Fibroblast of lung (primary cell): ENCODE measurements at regions not wholly inside any gene's neighbourhood (a gene's known extent, or its start where the extent isn't known, plus 50 kb on each side); places are given as distances from the start of the nearest gene placed in this dataset.
A peak's percentile ranks its signal among the peaks of the same experiment; 100 is the strongest.

Experiments
- DNase-seq, 2 donors: peaks; one replicate each; pipeline versions ENCODE4 v3.0.0 to v3.0.0-alpha.2; 2010; ENCODE audit warnings: low read depth in 2 of 2
- H2AFZ ChIP-seq: 2 replicates; pipeline ENCODE4 v1.5.1; 2012; ENCODE audit warnings: low read length, control low read depth, inconsistent platforms
- H3K27ac ChIP-seq: 2 replicates; pipeline ENCODE4 v1.5.1; 2011; ENCODE audit warnings: low read length, control low read depth; ENCODE audit not compliant: insufficient read depth
- H3K27me3 ChIP-seq: 2 replicates; pipeline ENCODE4 v1.5.1; 2011; ENCODE audit warnings: mild to moderate bottlenecking, low read length; ENCODE audit not compliant: control insufficient read depth, insufficient read depth
- H3K36me3 ChIP-seq: 2 replicates; pipeline ENCODE4 v1.5.1; 2011; ENCODE audit warnings: low read length; ENCODE audit not compliant: control insufficient read depth, insufficient read depth
- H3K4me1 ChIP-seq: 2 replicates; pipeline ENCODE4 v1.5.1; 2011; ENCODE audit warnings: low read length; ENCODE audit not compliant: control insufficient read depth, insufficient read depth; ENCODE audit errors: extremely low read depth
- H3K4me2 ChIP-seq: 2 replicates; pipeline ENCODE4 v1.5.1; 2011; ENCODE audit warnings: low read length, control low read depth; ENCODE audit not compliant: insufficient read depth; ENCODE audit errors: extremely low read depth
- H3K4me3 ChIP-seq, 4 experiments: fragments of 200-600 bp in 1 of 4; sonication (generic) in 1 of 4; replicated peaks in 1 of 4; 2 replicates each; pipeline ENCODE4 v1.5.1; 2011 to 2016; ENCODE audit warnings: low read length in 4 of 4, low read depth in 3 of 4, mild to moderate bottlenecking in 3 of 4, control low read depth in 2 of 4, inconsistent platforms in 1 of 4, mixed read lengths in 1 of 4; ENCODE audit not compliant: insufficient read depth in 1 of 4; ENCODE audit errors: control extremely low read depth in 1 of 4
- H3K79me2 ChIP-seq: 2 replicates; pipeline ENCODE4 v1.5.1; 2012; ENCODE audit warnings: mild to moderate bottlenecking, low read length, inconsistent platforms; ENCODE audit not compliant: control insufficient read depth, insufficient read depth
- H3K9ac ChIP-seq: 2 replicates; pipeline ENCODE4 v1.5.1; 2011; ENCODE audit warnings: mild to moderate bottlenecking, low read length, control low read depth; ENCODE audit not compliant: insufficient read depth
- H3K9me3 ChIP-seq: 2 replicates; pipeline ENCODE4 v1.5.1; 2012; ENCODE audit warnings: low read depth, low read length; ENCODE audit not compliant: control insufficient read depth, insufficient read depth
- H4K20me1 ChIP-seq: 2 replicates; pipeline ENCODE4 v1.5.1; 2011; ENCODE audit warnings: low read length; ENCODE audit not compliant: control insufficient read depth, insufficient read depth; ENCODE audit errors: extremely low read depth
- EZH2 ChIP-seq: IDR thresholded peaks from 2 replicates; pipeline ENCODE4 v1.5.1; 2012; ENCODE audit warnings: low read length, control low read depth, mild to moderate bottlenecking; ENCODE audit errors: missing control alignments
- TF ChIP-seq, protein P1 (sequence below), 2 donors: IDR thresholded peaks in 1 of 2; conservative IDR thresholded peaks in 1 of 2; 1 replicate in 1 of 2; 2 replicates in 1 of 2; pipeline ENCODE4 v1.5.1; 2011 to 2012; ENCODE audit warnings: low read length in 2 of 2, control low read depth in 1 of 2, inconsistent platforms in 1 of 2, low read depth in 1 of 2, mild to moderate bottlenecking in 1 of 2

- TF ChIP-seq EZH2: no peak
- TF ChIP-seq, protein P1, sequence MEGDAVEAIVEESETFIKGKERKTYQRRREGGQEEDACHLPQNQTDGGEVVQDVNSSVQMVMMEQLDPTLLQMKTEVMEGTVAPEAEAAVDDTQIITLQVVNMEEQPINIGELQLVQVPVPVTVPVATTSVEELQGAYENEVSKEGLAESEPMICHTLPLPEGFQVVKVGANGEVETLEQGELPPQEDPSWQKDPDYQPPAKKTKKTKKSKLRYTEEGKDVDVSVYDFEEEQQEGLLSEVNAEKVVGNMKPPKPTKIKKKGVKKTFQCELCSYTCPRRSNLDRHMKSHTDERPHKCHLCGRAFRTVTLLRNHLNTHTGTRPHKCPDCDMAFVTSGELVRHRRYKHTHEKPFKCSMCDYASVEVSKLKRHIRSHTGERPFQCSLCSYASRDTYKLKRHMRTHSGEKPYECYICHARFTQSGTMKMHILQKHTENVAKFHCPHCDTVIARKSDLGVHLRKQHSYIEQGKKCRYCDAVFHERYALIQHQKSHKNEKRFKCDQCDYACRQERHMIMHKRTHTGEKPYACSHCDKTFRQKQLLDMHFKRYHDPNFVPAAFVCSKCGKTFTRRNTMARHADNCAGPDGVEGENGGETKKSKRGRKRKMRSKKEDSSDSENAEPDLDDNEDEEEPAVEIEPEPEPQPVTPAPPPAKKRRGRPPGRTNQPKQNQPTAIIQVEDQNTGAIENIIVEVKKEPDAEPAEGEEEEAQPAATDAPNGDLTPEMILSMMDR (conservative IDR thresholded peaks at IDR 0.05 in 1 of 2, IDR thresholded peaks at IDR 0.05 in 1 of 2; ENCODE audit: low read depth in 1 of 2, low read length in 2 of 2): no peak
- H3K27me3 ChIP-seq: no peaks in the 10 kb centered on the region
- no peaks in the 10 kb centered on the region for H3K9me3 ChIP-seq
- H2AFZ ChIP-seq: no peak overlapping the region
- peak overlapping the region in 2 of 4 experiments; percentile 38 to 39 for H3K4me3 ChIP-seq
- H3K9ac ChIP-seq: no peak overlapping the region
- H3K27ac ChIP-seq: peak overlapping the region; percentile 52
- no peaks in the 10 kb centered on the region for H3K36me3 ChIP-seq
- H4K20me1 ChIP-seq: no peaks in the 10 kb centered on the region
- no peaks in the 10 kb centered on the region for H3K79me2 ChIP-seq
- H3K4me1 ChIP-seq: peaks cover 21% of the 10 kb centered on the region
- peak; percentile 99 for DNase-seq
- peak overlapping the region; percentile 49 for H3K4me2 ChIP-seq
Measured at GRCh38 chr3:177359593-177360357, 162.5 kb upstream of the TBL1XR1 start.

DNA sequence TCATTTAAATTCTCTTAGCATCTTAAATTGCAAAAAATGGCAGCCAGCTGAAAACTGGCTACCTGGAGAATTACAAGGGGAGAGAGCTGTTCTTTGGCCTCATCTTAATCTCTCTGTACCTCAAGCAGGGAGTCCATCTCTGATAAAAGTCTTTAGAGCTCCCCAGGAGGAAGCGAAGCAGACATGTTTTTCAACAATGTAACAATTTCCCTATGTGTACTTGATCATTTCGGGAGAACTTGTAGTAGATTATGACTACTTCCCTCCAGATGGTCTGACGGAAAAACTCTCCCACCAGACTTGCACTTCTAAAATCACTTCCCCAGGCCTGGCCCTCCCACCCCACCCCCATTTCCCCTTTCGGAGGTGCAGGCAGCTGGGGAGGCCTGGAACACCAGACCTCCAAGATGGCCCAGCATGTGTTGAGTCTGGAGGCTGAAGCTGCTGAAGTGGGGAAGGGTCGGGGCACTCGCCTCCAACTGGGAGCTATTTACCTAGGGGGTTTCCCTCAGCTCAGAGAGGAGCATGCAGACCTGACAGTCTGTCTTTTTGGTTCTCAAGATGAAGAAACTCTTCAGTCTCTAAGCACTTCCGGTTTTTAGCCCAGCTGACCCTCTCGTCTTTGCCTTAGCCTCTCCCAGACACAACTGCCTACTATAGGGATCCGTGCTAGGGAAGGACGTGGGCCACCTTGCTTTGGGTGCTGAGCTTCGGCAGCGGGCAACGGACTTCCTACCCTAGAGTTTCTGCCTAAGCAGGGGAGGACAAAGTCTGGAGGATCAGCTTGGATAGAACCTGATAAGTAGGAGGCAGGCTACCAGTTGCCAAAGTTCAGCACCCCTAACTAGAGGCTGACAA, 164.0 kb upstream of the TBL1XR1 start:
- H3K4me3 ChIP-seq: no peak overlapping the region
- H3K36me3 ChIP-seq: no peaks in the 10 kb centered on the region
- H3K27me3 ChIP-seq: no peaks in the 10 kb centered on the region
- no peak overlapping the region for H3K9ac ChIP-seq
- TF ChIP-seq EZH2: no peak
- TF ChIP-seq, protein P1 (conservative IDR thresholded peaks at IDR 0.05 in 1 of 2, IDR thresholded peaks at IDR 0.05 in 1 of 2; ENCODE audit: low read depth in 1 of 2, low read length in 2 of 2): no peak
- no peaks in the 10 kb centered on the region for H4K20me1 ChIP-seq
- no peaks in the 10 kb centered on the region for H3K79me2 ChIP-seq
- no peaks in the 10 kb centered on the region for H3K9me3 ChIP-seq
- no peak for DNase-seq
- H3K27ac ChIP-seq: peak overlapping the region; percentile 52
- no peak overlapping the region for H3K4me2 ChIP-seq
- no peak overlapping the region for H2AFZ ChIP-seq
- H3K4me1 ChIP-seq: peaks cover 21% of the 10 kb centered on the region

GRCh38 chr3:177362626-177363025, 165.3 kb upstream of the TBL1XR1 start:
- Histone ChIP-seq H3K79me2 (no peaks in the 10 kb centered on the region), H3K4me3 (no peak overlapping the region), H3K9me3 (no peaks in the 10 kb centered on the region), H3K9ac (no peak overlapping the region), H3K27me3 (no peaks in the 10 kb centered on the region), H3K4me1 (peaks cover 18% of the 10 kb centered on the region), H3K4me2 (no peak overlapping the region), H4K20me1 (no peaks in the 10 kb centered on the region), H3K36me3 (no peaks in the 10 kb centered on the region), H2AFZ (peak overlapping the region; percentile 33), H3K27ac (no peak overlapping the region)
- DNase-seq: no peak
- TF ChIP-seq, protein P1 (conservative IDR thresholded peaks at IDR 0.05 in 1 of 2, IDR thresholded peaks at IDR 0.05 in 1 of 2; ENCODE audit: low read depth in 1 of 2, low read length in 2 of 2): no peak
- TF ChIP-seq EZH2: no peak
